KMS-11 (cell line): ENCODE measurements at regions not wholly inside any gene's neighbourhood (a gene's known extent, or its start where the extent isn't known, plus 50 kb on each side); places are given as distances from the start of the nearest gene placed in this dataset.

Experiments
- H2AFZ ChIP-seq: fragments of 200-600 bp; sonication (generic); 2 replicates; pipeline ENCODE4 v1.6.1; 2016; ENCODE audit warnings: antibody characterized with exemption, mixed run types, low read depth
- H3K27ac ChIP-seq: fragments of 200-600 bp; sonication (generic); 2 replicates; pipeline ENCODE4 v1.6.1; 2016; ENCODE audit warnings: mild to moderate bottlenecking, mixed run types
- H3K27me3 ChIP-seq: fragments of 200-600 bp; sonication (generic); 2 replicates; pipeline ENCODE4 v1.6.1; 2017; ENCODE audit warnings: mild to moderate bottlenecking, low read depth, mixed run types, moderate library complexity; ENCODE audit not compliant: insufficient read depth
- H3K36me3 ChIP-seq: fragments of 200-600 bp; sonication (generic); 2 replicates; pipeline ENCODE4 v1.6.1; 2017; ENCODE audit warnings: mild to moderate bottlenecking, mixed run types; ENCODE audit not compliant: insufficient read depth
- H3K4me1 ChIP-seq: fragments of 200-600 bp; sonication (generic); 2 replicates; pipeline ENCODE4 v1.6.1; 2016; ENCODE audit warnings: mild to moderate bottlenecking, low read depth, mixed run types; ENCODE audit not compliant: poor library complexity, severe bottlenecking
- H3K4me2 ChIP-seq: fragments of 200-600 bp; sonication (generic); 2 replicates; pipeline ENCODE4 v1.7.0; 2016; ENCODE audit warnings: mild to moderate bottlenecking, mixed run types
- H3K4me3 ChIP-seq: fragments of 200-600 bp; sonication (generic); IDR thresholded peaks from 2 replicates; pipeline ENCODE4 v1.6.1; 2017; ENCODE audit warnings: low read depth, low read length, mixed read lengths; ENCODE audit not compliant: insufficient read depth
- H3K79me2 ChIP-seq: fragments of 200-600 bp; sonication (generic); 2 replicates; pipeline ENCODE4 v1.6.1; 2016; ENCODE audit warnings: low read depth, mixed run types; ENCODE audit not compliant: insufficient read depth
- H3K9ac ChIP-seq: fragments of 200-600 bp; sonication (generic); 2 replicates; pipeline ENCODE4 v1.6.1; 2016; ENCODE audit warnings: mild to moderate bottlenecking, mixed run types
- H4K20me1 ChIP-seq: fragments of 200-600 bp; sonication (generic); 2 replicates; pipeline ENCODE4 v1.6.1; 2016; ENCODE audit warnings: mild to moderate bottlenecking, mixed run types; ENCODE audit not compliant: insufficient read depth
- TF ChIP-seq, protein P1 (sequence below): fragments of 200-600 bp; sonication (generic); conservative IDR thresholded peaks from 2 replicates; pipeline ENCODE4 v1.6.1; 2017; ENCODE audit warnings: low read depth, mild to moderate bottlenecking, antibody characterized with exemption, low read length, moderate library complexity, mixed read lengths

DNA sequence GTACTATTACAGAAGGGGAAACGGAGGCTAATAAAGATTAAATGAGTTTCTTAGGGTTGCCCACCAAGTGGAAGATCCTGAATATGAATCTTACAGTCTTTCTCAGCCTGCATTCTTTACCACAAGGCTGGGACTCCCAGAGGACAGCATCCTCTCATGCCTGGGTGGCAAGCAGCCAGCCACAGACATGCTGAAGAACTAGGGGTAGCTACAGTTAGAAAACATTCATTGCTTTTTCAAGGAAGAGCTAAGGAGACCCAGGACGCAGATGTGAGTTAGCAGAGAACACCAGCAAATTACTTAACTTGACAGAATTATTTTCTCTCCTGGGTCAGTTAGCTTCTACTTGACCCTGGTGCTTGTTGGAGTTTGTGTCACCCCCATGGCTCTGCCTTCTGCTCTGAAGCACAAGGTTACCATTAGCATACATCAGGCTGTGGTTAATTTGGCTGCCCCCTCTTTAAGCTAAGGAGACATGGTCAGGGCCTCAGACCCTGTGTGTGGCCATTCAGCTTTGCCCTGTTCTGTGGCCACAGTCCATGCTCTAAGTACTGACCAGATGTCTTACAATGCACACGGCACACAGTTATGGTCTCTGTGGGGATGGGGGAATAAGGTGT lies 132.3 kb upstream of the TNP1 start:
- Histone ChIP-seq H3K4me3 (no peak overlapping the region), H3K79me2 (no peaks in the 10 kb centered on the region), H2AFZ (no peak overlapping the region), H3K4me2 (no peak overlapping the region), H3K27me3 (no peaks in the 10 kb centered on the region), H3K4me1 (no peaks in the 10 kb centered on the region), H3K36me3 (no peaks in the 10 kb centered on the region), H3K9ac (no peak overlapping the region), H3K27ac (no peak overlapping the region), H4K20me1 (no peaks in the 10 kb centered on the region)
- TF ChIP-seq, protein P1, sequence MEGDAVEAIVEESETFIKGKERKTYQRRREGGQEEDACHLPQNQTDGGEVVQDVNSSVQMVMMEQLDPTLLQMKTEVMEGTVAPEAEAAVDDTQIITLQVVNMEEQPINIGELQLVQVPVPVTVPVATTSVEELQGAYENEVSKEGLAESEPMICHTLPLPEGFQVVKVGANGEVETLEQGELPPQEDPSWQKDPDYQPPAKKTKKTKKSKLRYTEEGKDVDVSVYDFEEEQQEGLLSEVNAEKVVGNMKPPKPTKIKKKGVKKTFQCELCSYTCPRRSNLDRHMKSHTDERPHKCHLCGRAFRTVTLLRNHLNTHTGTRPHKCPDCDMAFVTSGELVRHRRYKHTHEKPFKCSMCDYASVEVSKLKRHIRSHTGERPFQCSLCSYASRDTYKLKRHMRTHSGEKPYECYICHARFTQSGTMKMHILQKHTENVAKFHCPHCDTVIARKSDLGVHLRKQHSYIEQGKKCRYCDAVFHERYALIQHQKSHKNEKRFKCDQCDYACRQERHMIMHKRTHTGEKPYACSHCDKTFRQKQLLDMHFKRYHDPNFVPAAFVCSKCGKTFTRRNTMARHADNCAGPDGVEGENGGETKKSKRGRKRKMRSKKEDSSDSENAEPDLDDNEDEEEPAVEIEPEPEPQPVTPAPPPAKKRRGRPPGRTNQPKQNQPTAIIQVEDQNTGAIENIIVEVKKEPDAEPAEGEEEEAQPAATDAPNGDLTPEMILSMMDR, result no peak

GRCh38 chr2:216991563-216991962 lies 131.7 kb upstream of the TNP1 start:
- no peaks in the 10 kb centered on the region for H3K36me3 ChIP-seq
- TF ChIP-seq, protein P1, result no peak
- H3K27ac ChIP-seq, result no peak overlapping the region
- no peaks in the 10 kb centered on the region for H3K27me3 ChIP-seq
- no peaks in the 10 kb centered on the region for H3K4me1 ChIP-seq
- no peaks in the 10 kb centered on the region for H4K20me1 ChIP-seq
- no peak overlapping the region for H3K9ac ChIP-seq
- H3K4me3 ChIP-seq, result no peak overlapping the region
- H2AFZ ChIP-seq, result no peak overlapping the region
- no peak overlapping the region for H3K4me2 ChIP-seq
- no peaks in the 10 kb centered on the region for H3K79me2 ChIP-seq

- TF ChIP-seq, protein P1, result no peak
- Histone ChIP-seq H3K36me3 (no peaks in the 10 kb centered on the region), H3K4me2 (no peak overlapping the region), H3K27ac (no peak overlapping the region), H3K4me1 (no peaks in the 10 kb centered on the region), H3K9ac (no peak overlapping the region), H4K20me1 (no peaks in the 10 kb centered on the region), H2AFZ (no peak overlapping the region), H3K4me3 (no peak overlapping the region), H3K79me2 (no peaks in the 10 kb centered on the region), H3K27me3 (no peaks in the 10 kb centered on the region)
Measured at GRCh38 chr2:216989340-216990129, 129.7 kb upstream of the TNP1 start.

GRCh38 chr2:216987252-216987821 lies 127.5 kb upstream of the TNP1 start:
- Histone ChIP-seq H3K79me2 (no peaks in the 10 kb centered on the region), H3K36me3 (no peaks in the 10 kb centered on the region), H3K4me3 (no peak overlapping the region), H3K27ac (no peak overlapping the region), H3K27me3 (no peaks in the 10 kb centered on the region), H2AFZ (no peak overlapping the region), H3K9ac (no peak overlapping the region), H4K20me1 (no peaks in the 10 kb centered on the region), H3K4me2 (no peak overlapping the region), H3K4me1 (no peaks in the 10 kb centered on the region)
- TF ChIP-seq, protein P1, result no peak
